IMR-90 (cell line): ENCODE measurements at regions not wholly inside any gene's neighbourhood (a gene's known extent, or its start where the extent isn't known, plus 50 kb on each side); places are given as distances from the start of the nearest gene placed in this dataset.

Experiments used
- ATAC-seq: fragments of 200-7000 bp; cut with Tn5 transposase; 2 replicates; pipeline ENCODE4 v1.9.1; 2020; ENCODE audit warnings: low read depth, mild to moderate bottlenecking, moderate library complexity
- BruUV-seq: library from RNA; stranded (reverse); fragments of 400-500 nt; replicated peaks from 2 replicates; lab custom pipeline; 2021; lab: Mats Ljungman, UMichigan
- CTCF ChIA-PET: fragments of 300-600 bp; formaldehyde crosslinking; extraction: SDS; loops from one replicate; lab custom pipeline; 2021; ENCODE audit warnings: antibody characterized with exemption; lab: Yijun Ruan, JAX
- POLR2A ChIA-PET: fragments of 300-600 bp; sonication (Branson Sonifier 250); formaldehyde crosslinking; loops from one replicate; lab custom pipeline; 2022; ENCODE audit warnings: antibody characterized with exemption; ENCODE audit not compliant: unreplicated experiment; lab: Charles Lee
- DNase-seq: peaks from one replicate; pipeline ENCODE4 v3.0.0; 2013
- H2AFZ ChIP-seq: replicated peaks from 2 replicates; pipeline ENCODE3; 2013; ENCODE audit warnings: low read length, mild to moderate bottlenecking; ENCODE audit not compliant: poor library complexity
- H2AK5ac ChIP-seq: 2 replicates; pipeline ENCODE4 v1.6.1; 2013; ENCODE audit warnings: low read depth, low read length, inconsistent platforms
- H2AK9ac ChIP-seq: replicated peaks from 2 replicates; pipeline ENCODE3; 2013; ENCODE audit warnings: mild to moderate bottlenecking, low read depth, low read length, moderate library complexity; ENCODE audit not compliant: poor library complexity
- H2BK120ac ChIP-seq: 2 replicates; pipeline ENCODE4 v1.6.1; 2013; ENCODE audit warnings: low read depth, low read length, inconsistent platforms
- H2BK15ac ChIP-seq: 3 replicates; pipeline ENCODE4 v1.6.1; 2013; ENCODE audit warnings: low read depth, low read length, inconsistent platforms
- H2BK20ac ChIP-seq: 2 replicates; pipeline ENCODE4 v1.6.1; 2013; ENCODE audit warnings: low read depth, mild to moderate bottlenecking, inconsistent platforms, low read length, moderate library complexity
- H2BK5ac ChIP-seq: 2 replicates; pipeline ENCODE4 v1.6.1; 2013; ENCODE audit warnings: mild to moderate bottlenecking, low read depth, low read length, inconsistent platforms; ENCODE audit not compliant: poor library complexity, severe bottlenecking
- H3K14ac ChIP-seq: replicated peaks from 2 replicates; pipeline ENCODE4 v1.6.1; 2013; ENCODE audit warnings: low read depth, low read length, inconsistent platforms
- H3K18ac ChIP-seq: 2 replicates; pipeline ENCODE4 v1.6.1; 2013; ENCODE audit warnings: low read depth, low read length, control low read depth
- H3K23ac ChIP-seq: 2 replicates; pipeline ENCODE4 v1.6.1; 2013; ENCODE audit warnings: low read depth, low read length, inconsistent platforms
- H3K27ac ChIP-seq: 2 replicates; pipeline ENCODE4 v1.5.1; 2013; ENCODE audit warnings: mild to moderate bottlenecking, control low read depth, low read length; ENCODE audit not compliant: insufficient read depth
- H3K27me3 ChIP-seq: 2 replicates; pipeline ENCODE4 v1.6.1; 2013; ENCODE audit warnings: low read length; ENCODE audit not compliant: control insufficient read depth, insufficient read depth
- H3K36me3 ChIP-seq: 2 replicates; pipeline ENCODE4 v1.6.1; 2013; ENCODE audit warnings: low read length, mixed read lengths; ENCODE audit not compliant: control insufficient read depth, insufficient read depth
- H3K4ac ChIP-seq: 2 replicates; pipeline ENCODE4 v1.6.1; 2013; ENCODE audit warnings: low read depth, low read length, inconsistent platforms
- H3K4me1 ChIP-seq: 2 replicates; pipeline ENCODE4 v1.6.1; 2013; ENCODE audit warnings: low read length, mixed read lengths; ENCODE audit not compliant: control insufficient read depth, insufficient read depth
- H3K4me2 ChIP-seq: 2 replicates; pipeline ENCODE4 v1.6.1; 2013; ENCODE audit warnings: low read depth, mild to moderate bottlenecking, control low read depth, low read length, moderate library complexity
- H3K4me3 ChIP-seq: 2 replicates; pipeline ENCODE4 v1.5.1; 2013; ENCODE audit warnings: low read depth, mild to moderate bottlenecking, control low read depth, low read length, moderate library complexity; ENCODE audit not compliant: insufficient read depth
- H3K56ac ChIP-seq: 2 replicates; pipeline ENCODE4 v1.6.1; 2013; ENCODE audit warnings: low read length, inconsistent platforms; ENCODE audit not compliant: insufficient read depth; ENCODE audit errors: extremely low read depth
- H3K79me1 ChIP-seq, 2 experiments: 2 replicates each; pipeline ENCODE4 v1.6.1; 2013; ENCODE audit warnings: low read length in 2 of 2, inconsistent platforms in 1 of 2, low read depth in 1 of 2
- H3K9ac ChIP-seq: 2 replicates; pipeline ENCODE4 v1.6.1; 2013; ENCODE audit warnings: low read depth, low read length, control low read depth
- H3K9me1 ChIP-seq: 2 replicates; pipeline ENCODE4 v1.6.1; 2013; ENCODE audit warnings: low read length, inconsistent platforms; ENCODE audit not compliant: insufficient read depth
- H3K9me3 ChIP-seq: 2 replicates; pipeline ENCODE4 v1.6.1; 2013; ENCODE audit warnings: low read length; ENCODE audit not compliant: control insufficient read depth, insufficient read depth
- H4K20me1 ChIP-seq: 2 replicates; pipeline ENCODE4 v1.6.1; 2013; ENCODE audit warnings: low read length, inconsistent platforms; ENCODE audit not compliant: insufficient read depth
- H4K5ac ChIP-seq: 2 replicates; pipeline ENCODE4 v1.6.1; 2013; ENCODE audit warnings: mild to moderate bottlenecking, low read depth, low read length, control low read depth
- H4K8ac ChIP-seq, 2 experiments: 2 replicates each; pipeline ENCODE4 v1.6.1; 2013; ENCODE audit warnings: low read depth in 2 of 2, low read length in 2 of 2, control low read depth in 1 of 2, inconsistent platforms in 1 of 2
- H4K91ac ChIP-seq: 2 replicates; pipeline ENCODE4 v1.6.1; 2013; ENCODE audit warnings: low read depth, low read length, inconsistent platforms; ENCODE audit not compliant: insufficient read depth
- BHLHE40 ChIP-seq: fragments of 150-350 bp; IDR thresholded peaks from 2 replicates; pipeline ENCODE4 v1.6.1; 2016; ENCODE audit warnings: mild to moderate bottlenecking, low read depth, low read length
- CEBPB ChIP-seq: IDR thresholded peaks from 2 replicates; pipeline ENCODE4 v1.6.1; 2012; ENCODE audit warnings: low read depth, low read length, improper control_type of control experiment
- CHD1 ChIP-seq: IDR thresholded peaks from 2 replicates; pipeline ENCODE4 v1.6.1; 2012; ENCODE audit warnings: low read depth, low read length, improper control_type of control experiment
- CTCF ChIP-seq: conservative IDR thresholded peaks from 2 replicates; pipeline ENCODE4 v1.5.1; 2012; ENCODE audit warnings: mild to moderate bottlenecking, low read depth, low read length, improper control_type of control experiment
- ELK1 ChIP-seq: fragments of 150-350 bp; IDR thresholded peaks from 2 replicates; pipeline ENCODE4 v1.6.1; 2016; ENCODE audit warnings: low read depth, mild to moderate bottlenecking, low read length, moderate library complexity, borderline replicate concordance
- FOS ChIP-seq: fragments of 150-350 bp; IDR thresholded peaks from 2 replicates; pipeline ENCODE4 v1.6.1; 2016; ENCODE audit warnings: low read depth, low read length
- MAFK ChIP-seq: IDR thresholded peaks from 2 replicates; pipeline ENCODE4 v1.6.1; 2012; ENCODE audit warnings: low read depth, low read length, improper control_type of control experiment
- MAZ ChIP-seq: IDR thresholded peaks from 2 replicates; pipeline ENCODE4 v1.6.1; 2012; ENCODE audit warnings: low read depth, mild to moderate bottlenecking, low read length, improper control_type of control experiment, moderate library complexity, borderline replicate concordance
- NFE2L2 ChIP-seq: fragments of 150-350 bp; IDR thresholded peaks from 2 replicates; pipeline ENCODE4 v1.6.1; 2016; ENCODE audit warnings: low read depth, mild to moderate bottlenecking, low read length
- POLR2A ChIP-seq: IDR thresholded peaks from 2 replicates; pipeline ENCODE4 v1.6.1; 2012; ENCODE audit warnings: mild to moderate bottlenecking, low read depth, low read length
- RAD21 ChIP-seq: IDR thresholded peaks from 2 replicates; pipeline ENCODE4 v1.6.1; 2012; ENCODE audit warnings: low read length, improper control_type of control experiment
- RCOR1 ChIP-seq: IDR thresholded peaks from 2 replicates; pipeline ENCODE4 v1.6.1; 2012; ENCODE audit warnings: mild to moderate bottlenecking, low read length, improper control_type of control experiment; ENCODE audit not compliant: insufficient replicate concordance
- RFX5 ChIP-seq: IDR thresholded peaks from 2 replicates; pipeline ENCODE4 v1.8.0; 2012; ENCODE audit warnings: low read depth, mild to moderate bottlenecking, low read length, moderate library complexity
- SMC3 ChIP-seq: fragments of 150-350 bp; IDR thresholded peaks from 2 replicates; pipeline ENCODE4 v1.6.1; 2016; ENCODE audit warnings: low read depth, mild to moderate bottlenecking, antibody characterized with exemption, low read length, moderate library complexity
- USF2 ChIP-seq: fragments of 150-350 bp; IDR thresholded peaks from 2 replicates; pipeline ENCODE4 v1.6.1; 2017; ENCODE audit warnings: mild to moderate bottlenecking, antibody characterized with exemption, low read length, low read depth
- WGBS, 2 experiments: methylation state at CpG; one replicate each; pipeline versions ENCODE4 v1.1.5 to v1.1.7; 2013; ENCODE audit warnings: missing lambda C conversion rate in 2 of 2; ENCODE audit not compliant: insufficient read length in 1 of 2; ENCODE audit errors: extremely low coverage in 2 of 2; 5-methylcytosine and 5-hydroxymethylcytosine counted together
- dilution Hi-C: fragments of 300-500 bp; cut with HindIII; formaldehyde crosslinking; loops from one replicate; pipeline ENCODE4 v1.14.3; 2018; ENCODE audit warnings: low sequenced_read_pairs; ENCODE audit not compliant: unreplicated experiment
- in situ Hi-C: fragments of 300-500 bp; cut with MboI; formaldehyde crosslinking; loops from 3 replicates; pipeline ENCODE4 v1.14.3; 2019; ENCODE audit warnings: low sequenced_read_pairs, inconsistent platforms, mixed read lengths
- intact Hi-C: fragments of 100-400 bp; cut with micrococcal nuclease; formaldehyde crosslinking; loops from 2 replicates; pipeline ENCODE4 v1.10.0; 2022

- CTCF ChIA-PET, result interaction anchor here (0.5 kb wide), 1 partner anchor 1630 kb away, joined by 3 read pairs; no protein-coding TSS in a partner anchor
- H2BK120ac ChIP-seq, result no peak overlapping the region
- H4K5ac ChIP-seq, result no peak overlapping the region
- no peak overlapping the region for H3K14ac ChIP-seq
- no peak overlapping the region for H3K56ac ChIP-seq
- in situ Hi-C loops (no loop called here), dilution Hi-C loops (no loop called here), intact Hi-C loops (no loop called here)
- H4K8ac ChIP-seq, result no peak overlapping the region
- peak overlapping the region; percentile 45 for H3K4me2 ChIP-seq
- POLR2A ChIA-PET, result no interaction called here
- no peak overlapping the region for H3K9ac ChIP-seq
- H3K4me1 ChIP-seq, result no peaks in the 10 kb centered on the region
- H3K79me1 ChIP-seq, result no peaks in the 10 kb centered on the region
- no peak overlapping the region for H2AFZ ChIP-seq
- H3K27ac ChIP-seq, result no peak overlapping the region
- H4K91ac ChIP-seq, result no peak overlapping the region
- H2BK15ac ChIP-seq, result no peak overlapping the region
- H3K27me3 ChIP-seq, result no peaks in the 10 kb centered on the region
- H3K4me3 ChIP-seq, result no peak overlapping the region
- no peak overlapping the region for H3K18ac ChIP-seq
- H2AK5ac ChIP-seq, result no peak overlapping the region
- no CpG with 5 or more reads among the region's 3 CpGs for WGBS, 2 experiments
- no peak overlapping the region for H2BK5ac ChIP-seq
- no peaks in the 10 kb centered on the region for H3K36me3 ChIP-seq
- TF ChIP-seq CEBPB (no peak), POLR2A (no peak), ELK1 (no peak), SMC3 (no peak), MAZ (no peak), FOS (no peak), RAD21 (no peak), MAFK (no peak), CTCF (no peak), BHLHE40 (no peak), USF2 (no peak), RFX5 (no peak), CHD1 (no peak), RCOR1 (no peak), NFE2L2 (no peak)
- no peaks in the 10 kb centered on the region for H4K20me1 ChIP-seq
- no peak overlapping the region for H3K23ac ChIP-seq
- no peak overlapping the region for H3K4ac ChIP-seq
- no TSS peak for BruUV-seq
- H2BK20ac ChIP-seq, result no peak overlapping the region
- H2AK9ac ChIP-seq, result no peak overlapping the region
- DNase-seq (no peak), ATAC-seq (no peak)
- H3K9me1 ChIP-seq, result no peaks in the 10 kb centered on the region
- H3K9me3 ChIP-seq, result no peaks in the 10 kb centered on the region
Observed at GRCh38 chr1:189350983-189351616, 1126.6 kb downstream of the BRINP3 start.
